Endothelial cell of umbilical vein (primary cell): ENCODE measurements at regions not wholly inside any gene's neighbourhood (a gene's known extent, or its start where the extent isn't known, plus 50 kb on each side); places are given as distances from the start of the nearest gene placed in this dataset.
"Not testable (repeated sequence)": the region's sequence is repeated elsewhere in the genome, so short reads cannot be mapped to it uniquely, and the experiment has no call there.

Experiments
- CTCF ChIP-seq, 2 donors: IDR thresholded peaks; 1 replicate in 1 of 2; 2 replicates in 1 of 2; pipeline ENCODE4 v1.5.1; 2011; ENCODE audit warnings: low read length in 2 of 2, mild to moderate bottlenecking in 2 of 2, moderate library complexity in 2 of 2, control low read depth in 1 of 2, inconsistent platforms in 1 of 2, low read depth in 1 of 2; ENCODE audit not compliant: insufficient read depth in 1 of 2; ENCODE audit errors: extremely low read depth in 1 of 2
- EZH2 ChIP-seq: IDR thresholded peaks from 2 replicates; pipeline ENCODE4 v1.6.1; 2012; ENCODE audit warnings: borderline replicate concordance, low read depth, mild to moderate bottlenecking, moderate library complexity, low read length, inconsistent platforms; ENCODE audit not compliant: severe bottlenecking
- JUN ChIP-seq: IDR thresholded peaks from 2 replicates; pipeline ENCODE4 v1.6.1; 2011; ENCODE audit warnings: borderline replicate concordance, low read depth; ENCODE audit not compliant: insufficient read length, insufficient read depth
- MYC ChIP-seq: IDR thresholded peaks from one replicate; pipeline ENCODE4 v1.6.1; 2011; ENCODE audit warnings: mild to moderate bottlenecking, low read depth, low read length
- POLR2A ChIP-seq: IDR thresholded peaks from 2 replicates; pipeline ENCODE4 v1.6.1; 2012; ENCODE audit warnings: low read depth, mild to moderate bottlenecking, control low read depth, low read length
- POLR2AphosphoS5 ChIP-seq: IDR thresholded peaks from 2 replicates; pipeline ENCODE4 v1.6.1; 2012; ENCODE audit warnings: low read depth, mild to moderate bottlenecking, control low read depth, low read length, moderate library complexity; ENCODE audit not compliant: insufficient read depth

- TF ChIP-seq CTCF (IDR thresholded peaks at IDR 0.05; ENCODE audit: extremely low read depth in 1 of 2, insufficient read depth in 1 of 2, low read depth in 1 of 2, low read length in 2 of 2); EZH2; POLR2A; JUN; POLR2AphosphoS5; MYC: not testable (repeated sequence)
Measured at GRCh38 chr15:24412649-24413048, 262.9 kb upstream of the NPAP1 start.
